Activated T-cell treated with anti-CD3 and anti-CD28 coated beads for 48 hours (primary cell): ENCODE measurements at regions not wholly inside any gene's neighbourhood (a gene's known extent, or its start where the extent isn't known, plus 50 kb on each side); places are given as distances from the start of the nearest gene placed in this dataset.
"Not testable (repeated sequence)": the region's sequence is repeated elsewhere in the genome, so short reads cannot be mapped to it uniquely, and the experiment has no call there.

Experiments
- DNase-seq: peaks from one replicate; pipeline ENCODE4 v3.0.0-alpha.2; 2020; ENCODE audit warnings: low read depth

DNA sequence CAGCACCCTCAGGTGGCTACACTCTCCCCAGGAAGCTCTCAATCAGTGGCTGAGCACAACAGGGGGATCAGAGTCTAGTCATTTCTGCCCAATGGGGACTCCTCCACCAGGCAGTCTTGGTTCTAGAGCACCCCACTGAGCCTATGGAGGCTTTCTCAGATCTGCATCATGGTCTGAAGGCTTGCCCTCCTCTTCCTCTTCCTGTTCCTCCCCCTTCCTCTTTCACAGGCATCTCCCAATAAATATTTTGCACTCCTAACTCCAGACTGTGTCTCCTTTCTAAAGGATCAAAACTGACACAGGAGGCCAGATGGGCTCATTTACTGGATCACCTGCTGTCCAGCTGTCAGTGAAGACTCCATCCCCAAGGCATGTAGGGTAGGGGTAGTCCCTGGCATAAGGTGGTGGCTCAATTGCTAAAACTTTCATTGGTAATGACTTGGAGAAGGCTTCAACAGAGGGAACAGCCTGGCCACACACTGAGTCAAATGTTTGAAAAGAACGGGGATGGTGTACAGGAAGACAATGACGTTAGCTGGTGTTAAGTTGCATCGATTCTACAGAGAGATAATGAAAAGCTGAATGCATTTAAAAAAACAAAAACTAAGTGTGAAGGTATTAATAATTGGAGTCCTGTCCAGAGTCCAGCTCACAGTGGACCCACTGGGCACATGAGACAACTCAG is 84.2 kb upstream of the SLC2A1 start:
- no peak for DNase-seq

DNA sequence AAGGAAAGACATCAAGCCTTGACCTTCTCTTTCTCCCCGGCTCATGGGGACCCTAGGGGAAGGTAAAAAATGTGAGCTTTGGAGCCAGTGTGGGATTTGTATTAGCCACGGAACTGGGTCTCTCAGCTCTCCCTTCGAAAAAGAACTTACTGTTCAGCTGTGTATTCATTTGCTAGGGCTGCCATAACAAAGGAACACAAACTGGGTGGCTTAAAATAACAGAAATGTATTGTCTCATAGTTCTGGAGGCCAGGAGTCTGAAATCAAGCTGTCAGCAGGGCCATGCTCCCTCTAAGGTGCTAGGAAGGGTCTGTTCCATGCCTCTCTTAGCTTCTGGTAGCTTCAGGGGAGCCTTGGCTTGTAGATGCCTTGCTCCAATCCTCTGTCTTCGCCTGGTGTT is 83.5 kb upstream of the SLC2A1 start:
- DNase-seq, result no peak

DNA sequence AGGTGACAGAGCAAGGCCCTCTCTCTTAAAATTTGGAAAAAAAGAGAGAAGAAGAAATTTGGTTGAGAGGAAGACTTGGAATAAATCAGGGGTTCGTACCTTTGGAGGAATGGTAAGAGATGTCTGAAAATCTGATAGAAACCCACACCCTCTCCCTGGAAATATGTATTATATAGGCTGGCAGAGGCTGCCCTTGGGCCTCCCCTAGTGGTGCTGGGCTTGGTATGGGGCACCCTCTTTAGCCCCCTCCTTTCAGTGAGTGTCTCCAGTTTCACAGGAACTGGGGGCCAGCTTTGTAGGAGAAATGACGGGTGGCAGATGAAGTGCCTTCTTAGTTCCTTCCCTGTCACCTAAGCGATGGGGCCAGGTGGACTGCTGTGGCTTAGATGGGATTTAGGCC is 82.9 kb upstream of the SLC2A1 start:
- DNase-seq, result no peak

DNA sequence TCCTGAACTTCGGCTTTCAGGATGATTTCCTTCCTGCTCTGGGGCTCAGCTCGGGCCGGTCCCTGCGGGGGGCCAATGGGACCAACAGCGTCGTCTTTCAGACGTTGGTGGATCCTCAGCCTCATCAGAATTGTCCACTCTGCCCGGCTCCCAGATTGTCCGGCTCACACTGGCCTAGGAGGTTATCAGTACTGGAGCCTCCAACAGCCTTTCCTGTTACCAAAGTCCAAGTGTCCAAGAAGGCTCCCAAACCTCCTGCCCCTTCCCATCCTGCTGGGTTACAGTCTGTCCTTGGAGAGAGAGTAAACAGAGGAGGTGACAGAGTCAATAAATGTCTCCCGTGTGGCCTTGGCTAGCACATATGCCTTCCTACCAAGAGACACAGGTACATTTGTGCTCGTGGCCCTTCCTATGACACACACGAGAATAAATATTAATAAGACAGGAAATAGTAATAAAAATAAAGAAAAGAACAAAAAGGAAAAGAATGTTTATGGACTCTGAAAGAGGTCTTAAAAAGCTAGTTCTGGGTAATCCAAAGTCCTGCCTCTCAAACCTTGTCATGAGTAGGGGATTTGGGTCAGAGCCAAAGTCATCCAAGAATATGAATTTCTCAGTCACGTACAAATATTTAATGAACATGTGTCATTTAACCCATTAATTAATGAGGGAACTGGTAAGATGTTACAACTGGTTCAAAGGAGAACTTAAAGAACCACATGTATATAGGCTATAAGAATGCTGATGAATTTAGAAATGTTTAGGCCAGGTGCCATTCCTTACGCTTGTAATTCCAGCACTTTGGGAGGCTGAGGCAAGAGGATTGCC is 80.8 kb upstream of the SLC2A1 start:
- no peak for DNase-seq

DNA sequence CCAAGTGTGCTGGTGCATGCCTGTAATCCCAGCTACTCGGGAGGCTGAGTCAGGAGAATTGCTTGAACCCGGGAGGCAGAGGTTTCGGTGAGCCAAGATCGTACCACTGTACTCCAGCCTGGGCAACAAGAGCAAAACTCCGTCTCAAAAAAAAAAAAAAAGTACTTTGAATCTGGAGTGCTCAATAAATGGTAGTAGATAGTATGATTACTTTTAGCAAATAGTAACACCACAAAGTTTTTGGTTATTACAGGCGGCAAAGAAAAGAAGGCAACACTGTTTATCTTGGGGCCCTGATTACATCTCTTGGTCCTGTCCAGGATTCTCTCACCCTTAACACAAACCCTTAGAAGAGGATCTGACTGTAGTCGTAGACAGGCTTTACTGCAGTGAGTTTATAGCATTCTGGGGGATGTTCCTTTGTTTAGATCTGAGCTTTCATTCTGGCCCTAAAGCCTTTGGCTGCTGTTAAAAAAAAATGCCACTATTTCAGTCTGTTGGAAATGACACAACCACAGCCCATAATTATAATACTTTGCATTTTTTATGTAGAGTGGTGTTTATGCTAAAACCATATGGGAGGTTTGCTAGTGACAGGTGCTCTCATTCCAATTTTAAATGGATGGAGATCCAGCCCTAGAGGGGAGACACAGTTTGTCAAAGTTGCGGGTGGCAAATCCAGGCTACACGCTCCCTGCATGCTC is 79.7 kb upstream of the SLC2A1 start:
- DNase-seq, result no peak

DNA sequence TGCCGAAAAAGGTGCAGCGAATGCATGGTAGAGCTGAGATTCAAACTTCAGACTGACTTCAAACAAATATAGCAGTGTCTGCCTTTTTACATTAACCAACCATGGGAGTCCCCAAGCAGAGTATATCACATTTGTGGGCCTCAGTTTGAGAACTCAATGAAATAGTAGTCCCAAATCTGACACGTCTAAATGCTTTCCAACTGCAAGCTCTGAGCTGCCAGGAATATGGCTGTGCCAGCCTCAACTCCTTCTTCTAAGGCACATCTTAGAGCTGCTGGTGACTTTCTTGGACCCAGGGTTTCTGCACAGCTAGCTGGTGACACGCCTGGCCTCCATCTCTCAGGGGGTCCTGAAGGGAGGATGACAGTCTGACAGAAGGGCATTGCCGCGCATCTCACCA is 78.8 kb upstream of the SLC2A1 start:
- DNase-seq, result no peak

DNA sequence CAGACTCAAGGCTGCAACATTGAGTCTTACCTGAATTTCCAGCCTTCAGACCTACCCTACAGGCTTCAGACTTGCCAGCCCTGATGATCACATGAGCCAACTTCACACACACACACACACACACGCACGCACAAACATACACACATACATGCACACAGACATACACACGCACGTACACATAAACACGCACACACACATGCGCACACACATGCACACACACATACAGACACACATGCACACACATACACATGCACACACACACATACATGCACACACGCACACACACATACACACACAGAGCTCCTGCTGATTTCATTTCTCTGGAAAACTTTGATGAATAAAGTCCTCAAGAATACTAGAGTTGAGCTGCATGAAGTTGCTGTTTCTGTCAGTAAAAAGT is 78.3 kb upstream of the SLC2A1 start:
- DNase-seq, result no peak

DNA sequence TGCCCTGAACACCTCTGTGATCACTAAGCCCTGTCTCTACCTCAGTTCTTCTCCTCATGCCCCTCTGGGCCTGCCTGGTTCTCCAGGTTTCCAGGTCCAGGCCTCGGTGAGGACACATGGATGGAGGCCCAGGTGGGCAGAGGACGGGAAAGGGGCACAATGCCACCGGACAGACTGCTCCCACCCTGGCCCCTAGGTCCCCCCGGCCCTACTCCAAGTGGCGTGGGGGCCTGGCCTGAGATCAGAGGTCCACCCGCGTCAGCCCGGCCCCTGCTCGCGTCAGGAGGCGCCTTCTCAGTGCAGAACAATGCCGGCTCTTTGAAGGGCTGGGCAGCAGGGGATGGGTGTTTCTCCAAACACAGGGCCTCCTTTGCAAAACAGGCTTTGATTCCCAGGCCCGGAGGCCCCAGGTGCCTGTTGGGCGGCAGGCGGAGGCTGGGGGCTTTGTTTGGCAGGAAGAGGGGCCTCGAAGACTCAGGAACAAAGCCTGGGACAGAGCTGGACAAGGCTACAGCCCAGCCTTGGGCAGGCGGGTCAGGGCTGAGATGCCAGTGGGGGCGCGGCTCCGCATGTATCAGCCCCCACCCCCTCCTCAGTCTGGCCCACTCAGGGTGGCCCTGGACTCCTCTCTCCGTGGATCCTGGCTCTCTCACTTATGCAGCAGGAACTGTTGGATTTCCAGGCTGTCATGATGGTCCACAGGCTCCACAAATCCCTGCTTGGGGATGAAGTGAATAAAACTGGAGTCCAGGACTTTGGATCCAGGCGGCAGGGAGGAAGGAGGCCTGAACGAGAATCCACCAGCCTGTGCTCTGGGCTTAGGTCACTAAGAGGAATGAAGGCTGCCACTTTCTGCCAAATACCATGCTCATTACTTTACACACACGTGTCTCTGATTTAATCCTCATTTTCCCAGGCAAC is 77.4 kb upstream of the SLC2A1 start:
- no peak for DNase-seq

DNA sequence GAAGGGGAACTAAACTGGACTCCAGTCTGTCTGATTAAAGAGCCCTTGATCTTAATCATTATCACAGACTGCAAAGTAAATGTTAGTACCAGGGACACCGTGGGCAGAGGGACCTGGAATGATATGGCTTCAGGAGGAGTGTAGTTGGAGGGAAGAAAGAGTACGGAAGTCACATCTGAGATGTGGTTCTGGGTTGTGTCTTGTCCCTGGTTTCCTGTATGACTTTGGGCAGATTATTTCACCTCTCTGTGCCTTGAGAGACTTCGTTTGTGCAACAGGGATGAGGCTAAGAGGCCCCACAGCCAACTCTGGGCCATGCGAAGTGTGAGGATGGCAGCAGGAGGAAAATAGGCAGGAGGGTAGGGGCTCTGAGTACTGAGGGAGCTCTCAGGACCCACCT is 76.1 kb upstream of the SLC2A1 start:
- DNase-seq, result no peak

DNA sequence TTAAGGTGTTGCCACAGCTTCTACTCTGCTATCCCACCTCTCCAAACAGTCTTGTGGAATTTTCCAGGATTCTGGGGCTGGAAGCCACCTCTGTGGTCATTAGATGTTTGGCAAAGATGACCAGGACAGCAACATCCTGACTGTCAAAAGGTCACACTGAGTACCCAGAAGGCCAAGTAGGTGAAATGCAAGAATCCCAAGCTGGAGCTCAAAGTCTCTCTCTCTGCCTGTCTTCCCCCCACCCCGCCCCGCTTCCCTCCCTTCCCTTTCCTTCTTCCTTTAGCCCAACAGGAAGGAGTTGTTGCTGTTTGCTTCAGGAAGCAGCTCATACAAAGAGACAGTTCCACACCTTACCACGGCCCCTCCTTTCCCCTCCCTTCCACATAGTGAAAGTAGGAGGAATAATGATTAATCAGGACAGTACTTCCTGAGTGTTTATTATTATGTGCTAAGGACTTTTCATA is 75.6 kb upstream of the SLC2A1 start:
- no peak for DNase-seq

DNA sequence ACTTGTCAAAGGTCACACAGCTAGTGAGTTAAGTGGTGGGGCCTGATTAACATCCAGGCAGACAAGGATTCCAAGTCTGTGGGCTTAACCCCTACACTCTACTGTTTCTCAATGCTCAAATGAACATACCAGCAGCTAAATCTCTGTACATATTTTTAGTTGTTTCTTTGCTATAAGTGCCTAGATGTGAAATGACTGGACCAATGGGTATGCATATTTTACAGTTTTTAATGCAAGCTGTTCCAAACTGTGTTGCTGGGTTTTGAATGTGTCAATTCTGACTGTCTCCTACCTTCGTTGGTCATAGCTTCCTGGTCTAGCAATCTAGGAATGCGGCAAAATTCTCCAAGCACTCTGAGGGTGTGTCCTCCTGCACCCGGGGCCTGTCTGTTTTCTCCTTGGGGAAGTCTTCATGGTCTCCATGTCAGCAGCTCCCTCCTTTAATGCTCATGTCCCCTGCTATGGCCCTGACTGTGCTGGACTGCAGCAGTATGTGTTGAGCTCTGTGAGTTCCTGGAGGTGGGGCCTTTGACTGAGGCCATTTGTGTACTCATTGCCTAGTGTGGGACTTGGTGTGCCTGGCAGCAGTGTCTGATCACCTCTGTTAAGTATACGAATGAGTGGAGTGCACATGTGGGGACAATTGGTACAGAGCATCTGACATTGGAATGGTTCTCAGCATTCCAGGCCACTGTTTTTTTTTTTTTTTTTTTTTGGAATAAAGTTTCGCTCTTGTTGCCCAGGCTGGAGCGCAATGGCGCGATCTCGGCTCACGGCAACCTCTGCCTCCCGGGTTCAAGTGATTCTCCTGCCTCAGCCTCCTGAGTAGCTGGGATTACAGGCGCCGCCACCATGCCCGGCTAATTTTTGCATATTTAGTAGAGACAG is 72.9 kb upstream of the SLC2A1 start:
- DNase-seq, result no peak

DNA sequence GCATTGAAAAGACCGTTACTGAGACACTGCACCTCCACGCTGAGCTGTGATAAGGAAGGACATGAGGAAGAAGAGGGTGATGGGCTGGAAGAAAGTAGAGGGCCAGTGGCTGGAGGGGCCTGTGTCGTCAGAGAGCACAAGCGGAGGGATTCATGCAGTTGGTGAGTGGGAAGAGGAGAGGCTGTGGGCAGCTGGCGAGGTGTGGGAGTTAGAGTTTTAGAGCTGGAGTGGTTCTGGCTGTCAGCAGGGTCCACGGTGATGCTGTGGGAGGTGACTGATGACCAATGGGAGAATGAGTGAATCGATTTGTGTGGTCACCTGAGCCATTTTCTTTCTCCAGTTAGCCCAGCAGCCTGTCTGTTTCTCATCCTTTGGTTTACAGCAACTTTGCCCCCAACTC is 66.2 kb upstream of the SLC2A1 start:
- DNase-seq, result no peak

DNA sequence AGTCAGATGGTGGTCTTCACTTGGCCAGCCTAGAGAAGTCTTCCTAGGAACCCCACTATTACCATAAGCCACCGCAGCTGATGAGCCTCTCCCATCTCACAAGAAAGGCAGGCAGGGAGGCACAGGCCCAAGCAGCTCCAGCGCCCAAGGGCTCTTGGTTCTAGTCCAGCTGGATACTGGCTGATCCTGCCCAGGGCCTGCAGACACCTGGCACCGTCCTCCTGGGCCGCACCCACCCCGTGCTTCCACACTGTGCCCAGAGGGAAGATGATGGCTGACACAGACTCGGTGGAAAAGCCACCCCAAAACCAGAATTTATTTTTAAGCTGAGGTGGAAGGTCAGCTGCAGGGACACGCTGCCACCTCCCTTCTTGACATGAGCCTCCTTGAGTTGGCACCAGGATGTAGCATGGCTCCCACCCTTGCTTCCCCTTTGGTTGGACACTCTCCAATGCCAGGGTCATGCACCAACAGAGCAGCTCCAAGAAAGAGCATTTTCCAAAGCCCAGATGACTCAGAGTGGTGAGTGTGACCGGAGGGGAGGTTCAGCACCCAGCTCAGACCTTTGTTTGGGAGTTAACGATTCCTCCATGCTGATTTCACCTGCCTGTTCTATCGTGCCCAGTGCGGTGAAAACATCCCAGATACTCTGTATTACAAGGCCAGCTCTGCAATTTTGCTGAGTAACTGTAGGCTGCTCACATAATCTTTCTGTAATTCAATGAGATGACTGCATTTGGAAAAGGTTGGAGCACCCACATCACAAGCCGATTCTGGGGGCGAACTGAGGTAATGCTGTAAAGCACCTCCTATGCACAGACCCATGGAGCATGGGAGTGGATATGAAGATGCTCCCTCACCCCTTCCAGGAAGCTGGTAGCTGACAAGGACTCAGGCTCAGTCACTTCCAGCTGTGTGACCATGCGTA is 63.1 kb upstream of the SLC2A1 start:
- no peak for DNase-seq

DNA sequence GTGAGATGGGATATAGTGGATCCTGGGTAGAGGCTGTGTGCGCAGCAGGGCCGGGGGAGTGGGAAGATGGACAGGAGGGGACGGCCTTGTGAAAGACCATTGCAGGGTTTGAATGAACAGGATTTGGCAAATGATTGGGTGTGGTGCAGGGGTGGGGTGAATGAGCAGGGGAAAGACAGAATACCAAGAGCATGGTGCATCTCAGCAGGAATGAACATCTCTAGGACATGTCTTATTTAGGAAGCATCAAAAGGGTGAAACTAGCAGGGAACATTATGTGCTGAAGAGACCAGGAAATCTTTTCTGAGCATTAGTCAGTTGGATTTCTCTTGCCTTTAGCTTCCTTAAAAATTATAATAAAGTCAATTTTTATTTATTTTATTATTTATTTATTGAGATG is 60.6 kb upstream of the SLC2A1 start:
- no peak for DNase-seq

DNA sequence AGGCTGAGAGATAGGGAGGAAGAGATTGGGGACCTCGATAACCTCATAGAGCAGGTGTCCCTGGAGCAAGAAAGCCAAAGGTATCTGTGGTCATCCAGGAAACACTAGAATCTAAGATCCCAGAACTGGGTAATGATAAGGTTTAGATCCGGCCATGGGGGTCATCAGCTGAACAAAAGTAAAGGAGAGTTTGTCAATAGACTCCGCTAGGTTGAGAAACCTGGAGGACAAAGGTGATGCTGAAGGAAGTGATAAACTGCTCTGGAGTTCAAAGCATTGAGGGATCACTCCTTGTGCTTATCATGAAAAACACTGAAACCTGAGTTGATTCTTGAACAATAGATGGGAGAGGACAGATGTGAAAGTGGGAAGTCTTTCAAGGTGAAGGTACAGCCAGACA is 59.5 kb upstream of the SLC2A1 start:
- no peak for DNase-seq

DNA sequence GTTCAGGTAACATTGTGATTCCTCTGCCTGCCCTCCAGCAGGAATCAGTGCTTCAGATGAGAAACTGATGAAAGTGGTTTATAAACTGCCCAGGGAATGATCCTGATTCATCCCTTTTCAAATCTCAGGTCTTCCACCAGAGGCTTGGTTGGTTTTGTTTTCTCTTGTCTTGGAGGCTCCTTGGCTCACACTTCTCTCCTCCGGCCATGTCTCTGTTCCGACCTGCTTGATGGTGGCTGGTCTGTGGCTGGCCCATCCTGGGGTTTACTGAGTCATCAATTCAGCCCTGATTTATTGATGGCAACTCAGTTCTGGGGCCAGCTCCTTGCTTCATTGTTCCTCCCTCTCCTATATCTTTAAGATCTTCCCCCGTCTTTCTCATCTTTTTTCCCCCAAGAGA is 56.6 kb upstream of the SLC2A1 start:
- no peak for DNase-seq

DNA sequence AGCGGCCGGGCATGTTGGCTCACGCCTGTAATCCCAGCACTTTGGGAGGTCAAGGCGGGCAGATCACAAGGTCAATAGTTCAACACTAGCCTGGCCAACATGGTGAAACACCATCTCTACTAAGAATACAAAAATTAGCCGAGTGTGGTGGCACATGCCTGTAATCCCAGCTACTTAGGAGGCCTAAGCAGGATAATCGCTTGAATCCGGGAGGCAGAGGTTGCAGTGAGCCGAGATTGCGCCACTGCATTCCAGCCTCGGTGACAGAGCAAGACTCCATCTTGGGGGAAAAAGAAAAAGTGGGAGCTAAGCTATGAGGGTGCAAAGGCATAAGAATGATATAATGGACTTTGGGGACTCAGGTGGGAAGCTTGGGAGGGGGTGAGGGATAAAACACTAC is 55.9 kb upstream of the SLC2A1 start:
- DNase-seq, result not testable (repeated sequence)

DNA sequence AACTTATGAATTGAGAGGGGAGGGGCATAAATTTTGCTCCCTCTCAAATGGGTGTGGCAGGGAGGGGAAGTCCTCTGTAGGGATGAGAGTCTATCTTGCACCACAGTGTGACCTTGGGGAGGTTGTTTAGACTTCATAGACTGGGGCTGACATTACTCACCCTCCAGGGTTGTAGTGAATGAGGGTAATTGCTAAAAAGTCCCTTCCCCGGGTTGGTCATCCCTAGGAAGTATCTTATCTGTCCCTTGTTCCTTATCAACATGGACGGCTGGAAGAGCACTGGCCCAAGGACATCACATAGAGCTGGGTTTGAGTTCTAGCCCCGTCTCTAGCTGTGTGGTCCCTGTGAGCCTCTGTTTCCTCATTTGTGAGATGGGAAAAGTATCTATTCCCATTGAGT is 52.4 kb upstream of the SLC2A1 start:
- DNase-seq, result no peak

DNA sequence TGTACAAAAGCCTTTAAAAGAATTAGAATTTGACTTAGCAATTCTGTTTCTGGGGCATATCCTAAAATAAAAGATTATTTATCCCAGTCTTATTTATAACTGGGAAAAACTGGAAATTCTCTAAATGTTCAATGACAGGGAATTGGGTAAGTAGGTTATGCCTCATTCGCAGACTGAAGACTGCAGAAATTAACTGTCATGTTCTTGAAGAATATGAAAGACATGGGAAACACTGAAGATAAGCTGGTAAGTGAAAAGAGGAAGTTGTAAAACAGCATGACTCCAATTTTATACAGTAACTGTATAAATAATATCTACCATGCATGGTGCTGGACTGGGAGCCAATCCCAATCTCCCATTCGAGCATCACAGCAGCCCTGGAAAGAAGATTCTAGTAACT is 50.6 kb upstream of the SLC2A1 start:
- DNase-seq, result no peak
